NCI-H1092 treated with DMSO at 0.1 percent for 48 hours (cell line): ENCODE measurements at regions not wholly inside any gene's neighbourhood (a gene's known extent, or its start where the extent isn't known, plus 50 kb on each side); places are given as distances from the start of the nearest gene placed in this dataset.
"Not testable (repeated sequence)": the region's sequence is repeated elsewhere in the genome, so short reads cannot be mapped to it uniquely, and the experiment has no call there.

ENCODE experiments used
- DNase-seq: peaks from one replicate; lab custom pipeline; 2025; lab: John Stamatoyannopoulos, UW

DNA sequence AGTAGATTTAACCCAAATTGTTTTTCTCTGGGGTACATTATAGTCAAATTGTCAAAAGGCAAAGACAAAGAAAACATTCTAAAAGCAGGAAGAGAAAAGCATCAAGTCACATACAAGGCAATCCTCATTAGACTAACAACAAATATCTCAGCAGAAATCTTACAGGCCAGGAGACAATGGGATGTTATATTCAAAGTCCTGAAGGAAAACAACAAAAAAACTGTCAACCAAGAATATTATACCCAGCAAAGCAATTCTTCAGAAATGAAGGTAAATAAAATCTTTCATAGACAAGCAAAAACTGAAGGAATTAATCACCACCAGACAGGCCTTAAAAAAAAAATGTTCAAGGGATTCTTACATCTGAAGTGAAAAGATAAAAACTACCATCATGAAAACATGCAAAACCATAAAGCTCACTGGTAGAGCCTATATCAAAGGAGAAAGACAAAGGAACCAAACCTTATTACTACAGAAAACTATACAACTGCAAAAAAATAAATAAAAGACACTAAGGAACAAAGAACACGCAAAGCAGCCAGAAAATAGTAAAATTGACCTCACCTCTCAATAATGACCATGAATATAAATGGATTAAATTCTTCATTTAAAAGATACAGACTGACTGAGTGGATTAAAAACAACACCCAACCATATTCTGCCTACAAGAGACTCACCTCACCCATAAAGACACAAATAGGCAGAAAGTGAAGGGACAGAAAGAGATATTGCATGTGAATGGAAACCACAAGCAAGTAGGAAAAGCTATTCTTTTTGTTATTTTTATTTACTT is 113.8 kb upstream of the ZC3H11B start:
- DNase-seq, result no peak

DNA sequence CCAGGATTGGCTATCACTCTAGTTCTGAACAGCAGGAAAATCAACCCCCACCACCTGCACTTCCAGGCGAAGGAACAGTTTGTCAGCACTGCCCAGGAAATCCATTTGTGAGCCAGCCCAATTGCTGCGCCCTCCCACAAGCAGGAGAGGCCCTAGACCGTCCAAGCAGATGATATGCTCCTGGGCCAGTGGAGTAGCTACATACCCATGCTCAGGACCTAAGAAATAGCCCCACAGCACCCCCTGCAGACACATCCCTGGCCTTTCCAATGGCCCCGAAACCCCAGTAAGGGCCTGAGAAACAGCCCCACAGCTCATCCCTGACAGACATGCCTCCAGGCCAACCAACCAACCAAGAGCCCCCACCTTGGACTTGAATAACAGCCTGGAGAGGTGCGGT is 111.5 kb upstream of the ZC3H11B start:
- DNase-seq, result no peak

GRCh38 chr1:219717536-219717935 is 104.6 kb upstream of the ZC3H11B start:
- DNase-seq, result no peak

DNA sequence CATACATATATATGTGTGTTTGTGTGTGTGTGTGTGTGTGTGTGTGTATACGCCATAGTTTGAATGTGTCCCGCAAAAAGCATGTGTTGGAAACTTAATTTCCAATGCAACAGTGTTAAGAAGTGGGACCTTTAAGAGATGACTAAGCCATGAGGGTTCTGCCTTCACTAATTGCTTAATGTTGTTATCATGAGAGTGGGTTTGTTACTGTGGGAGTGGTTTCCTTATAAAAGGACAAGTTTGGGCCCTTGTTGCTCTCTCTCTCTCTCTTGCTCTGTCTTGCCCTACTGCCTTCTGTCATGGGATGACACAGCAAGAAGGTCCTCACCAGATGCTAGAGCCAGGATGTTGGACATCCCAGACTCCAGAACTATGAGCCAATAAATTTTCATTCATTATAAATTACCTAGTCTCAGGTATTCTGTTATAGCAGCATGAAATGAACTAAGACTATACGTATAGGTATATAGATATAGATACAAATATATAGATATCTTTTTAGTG is 103.8 kb upstream of the ZC3H11B start:
- DNase-seq, result no peak

GRCh38 chr1:219713981-219714381 is 101.1 kb upstream of the ZC3H11B start:
- DNase-seq, result peak; percentile 16

DNA sequence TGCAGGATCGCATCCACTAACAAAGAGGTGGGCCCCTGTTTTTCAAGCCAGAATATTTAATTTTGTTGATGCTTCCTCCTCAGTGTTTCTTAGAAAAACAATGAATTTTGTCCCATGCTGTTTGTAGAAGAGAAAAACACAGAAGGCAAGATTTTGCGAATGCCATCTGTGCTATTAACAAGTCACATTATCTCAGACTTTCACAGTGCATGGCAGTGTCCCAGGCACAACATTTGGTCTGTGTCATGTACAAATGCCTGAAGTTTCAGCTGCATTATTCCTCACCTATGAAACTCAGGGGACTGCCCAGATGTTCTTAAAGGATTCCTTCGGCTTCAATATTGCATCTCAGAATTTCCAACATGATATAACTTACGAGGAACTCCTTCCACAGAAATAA is 99.6 kb upstream of the ZC3H11B start:
- DNase-seq, result no peak

- no peak for DNase-seq
These were observed 97.8 kb upstream of the ZC3H11B start for GRCh38 chr1:219710529-219711194.

DNA sequence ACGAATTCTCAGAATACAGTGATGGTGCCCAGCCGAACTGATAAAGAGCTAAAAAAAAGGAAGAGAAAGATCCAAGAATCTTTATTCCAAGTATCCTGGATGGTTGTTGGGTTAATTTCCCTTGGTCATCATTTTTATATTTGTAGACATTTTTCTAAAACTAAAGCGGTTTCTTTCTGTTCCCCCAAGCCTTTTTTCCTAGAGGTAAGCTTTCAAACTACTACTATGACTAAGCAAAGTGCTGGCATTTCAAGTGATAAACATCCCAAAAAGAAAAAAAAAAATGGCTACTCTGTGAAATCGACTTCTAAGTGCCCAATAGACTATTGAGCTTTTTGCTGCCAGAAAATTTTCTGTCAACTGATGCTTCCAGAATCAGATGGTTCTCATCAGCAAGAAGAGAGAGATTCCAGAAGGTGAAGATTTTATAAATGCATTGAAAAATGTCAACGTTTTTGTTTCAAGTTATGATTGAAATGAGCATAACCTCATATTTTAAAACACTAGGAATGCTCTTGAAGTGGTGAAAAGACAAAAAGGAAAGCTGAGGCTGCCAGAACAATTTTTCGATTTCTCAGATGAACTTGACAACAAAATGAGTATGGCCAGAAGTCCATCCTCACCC is 96.1 kb upstream of the ZC3H11B start:
- DNase-seq, result no peak

- not testable (repeated sequence) for DNase-seq
These were observed 95.0 kb upstream of the ZC3H11B start for GRCh38 chr1:219707885-219708284.

- not testable (repeated sequence) for DNase-seq
These were observed 91.4 kb upstream of the ZC3H11B start for GRCh38 chr1:219704331-219704730.

GRCh38 chr1:219703368-219703639 is 90.4 kb upstream of the ZC3H11B start:
- no peak for DNase-seq

DNA sequence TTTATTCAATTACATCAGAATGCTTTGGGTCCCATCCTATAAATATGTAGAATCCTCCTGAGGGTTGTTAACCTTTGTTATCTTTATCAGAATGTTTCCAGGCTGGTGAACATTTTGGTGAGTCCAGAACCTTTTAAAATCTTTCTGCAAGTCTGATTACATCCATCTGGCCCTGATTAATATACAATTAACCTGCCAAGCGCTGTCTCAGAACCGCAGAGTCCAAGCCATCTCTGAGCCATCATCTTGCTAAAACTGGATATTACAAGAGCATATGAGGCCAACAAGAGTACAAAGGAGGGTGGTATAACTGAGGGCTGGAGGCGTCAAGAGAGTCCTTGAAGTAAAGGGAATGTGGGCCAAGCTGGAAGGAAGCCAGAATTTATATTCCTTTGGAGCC is 88.6 kb upstream of the ZC3H11B start:
- no peak for DNase-seq

DNA sequence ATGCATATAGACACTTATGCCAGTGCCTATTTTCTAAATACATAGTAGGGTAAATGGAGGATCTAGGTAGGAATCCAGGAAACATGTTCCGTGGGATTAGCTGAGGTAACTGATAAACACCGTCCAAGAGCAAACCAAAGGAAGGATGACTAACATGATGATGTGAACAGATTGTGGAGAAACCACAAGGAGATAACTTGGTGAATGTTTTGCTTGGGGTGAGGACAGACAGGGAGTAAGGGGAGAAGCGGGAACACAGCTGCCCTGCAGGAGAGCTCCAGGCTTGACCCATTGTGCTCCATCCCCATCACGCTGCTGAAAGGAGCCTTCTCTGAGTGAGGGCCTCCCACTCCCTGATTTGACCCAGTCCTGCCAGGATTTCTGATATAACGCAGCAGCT is 87.0 kb upstream of the ZC3H11B start:
- DNase-seq, result no peak

DNA sequence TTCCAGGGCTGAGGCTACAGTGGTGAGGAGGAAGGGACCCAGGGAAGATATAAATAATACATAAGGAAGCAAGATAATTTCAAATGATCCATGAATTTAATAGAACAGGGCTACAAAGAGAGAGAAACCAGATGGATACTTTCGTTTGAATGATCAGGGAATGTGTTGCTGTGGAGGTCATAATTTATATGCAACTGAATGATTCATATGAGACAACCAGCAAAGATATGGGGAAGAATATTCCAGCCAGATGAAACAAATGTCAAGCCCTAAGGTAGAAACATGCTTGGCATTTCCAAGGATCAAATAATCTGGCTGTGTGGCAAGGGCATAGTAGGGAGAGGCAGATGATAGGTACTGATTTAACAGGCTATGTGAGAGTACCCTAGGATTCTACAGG is 84.8 kb upstream of the ZC3H11B start:
- DNase-seq, result no peak

GRCh38 chr1:219692981-219693380 is 80.1 kb upstream of the ZC3H11B start:
- no peak for DNase-seq

DNA sequence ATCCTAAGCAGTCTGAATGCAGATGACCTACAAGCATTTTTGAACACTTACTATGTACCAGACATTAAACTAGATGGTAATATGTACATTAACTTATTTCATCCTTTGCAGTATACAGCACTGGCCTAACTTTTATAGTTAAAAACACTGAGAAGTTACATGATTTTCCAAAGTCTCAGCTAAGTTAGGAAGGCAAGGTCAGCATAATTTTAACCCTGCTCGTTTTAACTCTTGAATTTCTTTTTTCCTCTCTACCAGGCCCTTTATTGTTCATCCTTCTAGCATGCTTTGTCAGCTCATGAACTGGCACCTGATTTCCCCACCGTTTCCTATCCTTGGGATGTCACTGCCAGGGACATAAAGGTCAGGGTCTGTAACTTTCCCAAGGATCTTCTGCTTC is 76.9 kb upstream of the ZC3H11B start:
- DNase-seq, result no peak

GRCh38 chr1:219687779-219688178 is 74.9 kb upstream of the ZC3H11B start:
- no peak for DNase-seq

DNA sequence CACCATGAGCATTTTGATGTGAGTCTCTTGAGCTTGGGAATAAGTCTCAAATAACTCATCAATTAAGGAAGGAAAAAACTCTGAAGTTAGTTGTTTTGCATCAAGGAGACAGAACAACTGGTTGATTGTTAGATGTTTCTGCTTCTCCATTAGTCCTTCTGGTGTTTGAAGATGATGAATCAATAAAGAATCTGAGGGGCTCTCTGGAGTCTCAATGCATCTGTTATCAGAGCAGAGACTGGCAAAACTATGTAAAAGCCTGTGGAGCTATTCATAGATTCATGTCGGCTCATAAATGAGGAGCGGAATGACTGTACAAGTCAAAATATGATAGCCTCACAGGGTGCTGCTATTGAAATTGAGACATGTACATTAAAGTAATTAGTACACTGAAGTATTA is 73.3 kb upstream of the ZC3H11B start:
- no peak for DNase-seq

- no peak for DNase-seq
These were observed 69.9 kb upstream of the ZC3H11B start for GRCh38 chr1:219682788-219683187.

DNA sequence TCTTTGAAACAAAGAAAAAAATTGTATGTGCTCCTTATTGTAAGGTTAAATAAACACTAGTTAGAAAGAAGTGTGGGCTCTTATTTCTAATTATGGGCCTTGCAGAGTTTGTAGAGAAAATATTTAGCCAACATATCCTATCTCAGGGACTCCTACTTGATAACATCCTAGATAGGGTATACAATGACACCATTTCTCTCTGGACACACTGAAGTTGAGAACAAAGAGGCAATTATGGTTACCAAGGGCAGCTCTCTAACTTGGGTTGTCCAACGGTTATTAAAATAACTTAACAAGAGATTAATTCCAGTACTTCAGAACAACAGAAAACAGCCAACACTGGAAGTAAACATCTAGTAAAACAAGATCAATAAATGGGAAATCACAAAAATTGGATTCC is 69.0 kb upstream of the ZC3H11B start:
- no peak for DNase-seq

- DNase-seq, result no peak
These were observed 63.3 kb upstream of the ZC3H11B start for GRCh38 chr1:219676012-219676765.

- no peak for DNase-seq
These were observed 57.7 kb upstream of the ZC3H11B start for GRCh38 chr1:219670426-219671149.
